ENCODE measurements at regions not wholly inside any gene's neighbourhood (a gene's known extent, or its start where the extent isn't known, plus 50 kb on each side); places are given as distances from the start of the nearest gene placed in this dataset.

- DNase-seq = no peak
- Histone ChIP-seq H3K9me3 (no peaks in the 10 kb centered on the region), H3K36me3 (no peaks in the 10 kb centered on the region), H3K27me3 (no peaks in the 10 kb centered on the region), H3K4me3 (no peak overlapping the region), H3K4me1 (no peaks in the 10 kb centered on the region), H3K27ac (no peak overlapping the region)
- no peak for FAIRE-seq
- no peak for ATAC-seq
- intact Hi-C loops (cut with DNase I) = no loop called here
- TF ChIP-seq CTCF (IDR thresholded peaks at IDR 0.05) = no peak
These were observed 946.3 kb downstream of the EPHA7 start for GRCh38 chr6:92473056-92473455.

DNA sequence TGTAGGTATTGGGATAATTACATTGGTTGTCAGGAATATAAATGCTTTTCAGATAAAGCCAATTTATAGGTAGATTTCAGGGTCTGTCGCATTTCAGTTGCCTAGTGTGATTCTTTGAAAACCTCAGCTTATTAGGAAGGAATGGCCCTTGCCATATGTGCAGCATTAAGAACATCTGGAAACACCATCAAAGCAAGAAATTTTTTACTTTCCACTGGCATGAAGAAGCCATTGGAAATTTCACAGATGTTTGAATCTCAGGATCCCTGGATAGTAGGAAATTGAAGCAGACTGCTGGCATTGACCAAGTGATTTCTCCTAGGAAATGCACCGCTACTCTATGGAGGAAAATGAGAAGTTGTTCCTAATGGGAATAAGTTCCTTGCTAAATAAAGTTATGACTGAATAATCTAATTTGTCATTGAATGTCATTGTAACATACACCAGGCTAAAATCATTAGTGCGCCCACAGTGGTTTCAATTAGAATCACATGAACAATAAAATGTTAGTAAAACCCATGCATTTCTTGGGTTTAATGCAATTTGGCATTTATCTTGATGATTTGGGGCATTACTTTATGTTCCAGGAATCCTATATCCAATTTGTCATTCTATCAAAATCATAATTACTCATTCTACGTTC lies 950.1 kb downstream of the EPHA7 start:
- ATAC-seq (no peak), DNase-seq (no peak), FAIRE-seq (no peak)
- Histone ChIP-seq H3K4me3 (no peak overlapping the region), H3K9me3 (no peaks in the 10 kb centered on the region), H3K27ac (no peak overlapping the region), H3K36me3 (no peaks in the 10 kb centered on the region), H3K4me1 (no peaks in the 10 kb centered on the region), H3K27me3 (no peaks in the 10 kb centered on the region)
- intact Hi-C loops (cut with DNase I) = no loop called here
- WGBS, 2 donors = 53 to 68% methylated on average over 4 of the region's 4 CpGs
- TF ChIP-seq CTCF (IDR thresholded peaks at IDR 0.05) = no peak

- no peak for TF ChIP-seq CTCF (IDR thresholded peaks at IDR 0.05)
- Histone ChIP-seq H3K4me1 (no peaks in the 10 kb centered on the region), H3K27ac (no peak overlapping the region), H3K27me3 (no peaks in the 10 kb centered on the region), H3K4me3 (no peak overlapping the region), H3K36me3 (no peaks in the 10 kb centered on the region), H3K9me3 (no peaks in the 10 kb centered on the region)
- no peak for FAIRE-seq
- DNase-seq = no peak
- intact Hi-C loops (cut with DNase I) = no loop called here
- no peak for ATAC-seq
These were observed 951.3 kb downstream of the EPHA7 start for GRCh38 chr6:92468066-92468465.

GRCh38 chr6:92460133-92460532 lies 959.2 kb downstream of the EPHA7 start:
- H3K27me3 ChIP-seq = no peaks in the 10 kb centered on the region
- no peak overlapping the region for H3K27ac ChIP-seq
- no peak for TF ChIP-seq CTCF (IDR thresholded peaks at IDR 0.05)
- no peaks in the 10 kb centered on the region for H3K9me3 ChIP-seq
- intact Hi-C loops (cut with DNase I) = no loop called here
- no peak overlapping the region for H3K4me3 ChIP-seq
- WGBS, 2 donors = 31 to 43% methylated on average over 2 of the region's 2 CpGs
- no peaks in the 10 kb centered on the region for H3K4me1 ChIP-seq
- ATAC-seq (no peak), DNase-seq (no peak), FAIRE-seq (no peak)
- H3K36me3 ChIP-seq = no peaks in the 10 kb centered on the region

DNA sequence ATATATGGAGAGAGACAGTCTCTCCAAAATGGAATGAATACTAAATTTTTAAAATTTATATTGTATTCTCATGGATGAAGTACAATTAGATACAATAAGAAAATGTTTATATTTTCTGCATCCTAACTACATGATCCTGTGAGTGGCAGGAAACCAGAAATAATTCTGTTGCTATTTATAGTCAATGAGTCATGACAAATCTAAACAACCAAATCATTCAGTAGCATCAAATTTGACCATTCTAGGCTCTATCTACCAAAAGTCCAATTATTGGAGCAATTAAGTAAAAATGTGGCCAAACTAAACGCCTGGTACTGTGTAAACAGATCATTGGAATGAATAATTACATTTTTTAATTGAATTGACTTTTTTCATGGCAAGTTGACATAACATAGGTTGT lies 959.8 kb downstream of the EPHA7 start:
- FAIRE-seq (no peak), ATAC-seq (no peak), DNase-seq (no peak)
- no peaks in the 10 kb centered on the region for H3K9me3 ChIP-seq
- H3K36me3 ChIP-seq = no peaks in the 10 kb centered on the region
- H3K4me3 ChIP-seq = no peak overlapping the region
- WGBS, 2 donors = 0 to 4% methylated on average over 1 of the region's 1 CpG
- intact Hi-C loops (cut with DNase I) = no loop called here
- no peaks in the 10 kb centered on the region for H3K4me1 ChIP-seq
- no peak overlapping the region for H3K27ac ChIP-seq
- no peak for TF ChIP-seq CTCF (IDR thresholded peaks at IDR 0.05)
- no peaks in the 10 kb centered on the region for H3K27me3 ChIP-seq
